ENCODE measurements at regions not wholly inside any gene's neighbourhood (a gene's known extent, or its start where the extent isn't known, plus 50 kb on each side); places are given as distances from the start of the nearest gene placed in this dataset.
"Not testable (repeated sequence)": the region's sequence is repeated elsewhere in the genome, so short reads cannot be mapped to it uniquely, and the experiment has no call there.

DNA sequence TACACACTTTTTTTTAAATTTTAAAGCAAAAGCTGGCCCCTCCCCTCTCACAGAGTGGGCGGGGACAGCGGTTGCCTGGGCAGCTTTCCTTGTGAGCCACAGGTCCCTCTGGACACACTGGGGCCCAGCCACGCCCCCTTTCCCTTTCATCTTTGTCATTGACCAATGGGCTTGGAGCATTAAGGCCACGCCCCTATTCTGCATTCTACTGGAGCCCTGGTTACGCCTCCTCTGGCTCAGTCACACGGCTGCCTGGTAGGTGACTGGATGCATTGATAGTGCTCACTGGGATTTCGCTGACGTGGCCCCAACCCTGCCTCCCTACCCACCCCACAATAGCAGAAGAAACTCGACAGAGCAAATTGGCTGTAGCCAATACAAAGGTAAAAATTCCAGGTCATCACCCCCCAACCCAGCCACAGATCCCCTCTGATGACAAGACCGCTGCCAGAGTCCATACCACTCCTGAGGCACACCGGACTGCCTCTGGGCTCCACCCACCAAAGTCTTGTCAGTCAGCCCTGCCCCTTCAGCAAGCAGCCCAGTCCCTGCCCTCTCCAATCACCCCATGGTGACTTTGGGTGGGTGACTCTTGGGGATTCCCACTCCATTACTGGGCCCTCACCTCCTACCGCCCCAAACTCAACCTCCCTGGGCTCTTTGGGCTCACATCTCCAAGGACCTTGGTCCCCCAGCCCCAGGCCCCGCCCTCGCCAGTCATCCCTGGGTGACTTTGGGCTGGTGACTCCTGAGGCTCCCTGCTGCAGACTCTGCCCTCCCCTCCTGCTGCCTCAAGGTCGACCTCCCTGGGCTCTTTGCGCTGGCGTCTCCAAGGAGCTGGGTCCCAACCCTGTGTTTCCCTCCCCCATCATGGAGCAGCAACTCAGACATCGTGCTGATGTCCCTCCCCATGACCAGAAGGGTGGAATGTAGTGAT is 112.2 kb upstream of the FAN1 start:
- no peaks in the 10 kb centered on the region for H3K4me1 Mint-ChIP-seq (ENCODE audit: low read depth, unreplicated experiment)
- Histone ChIP-seq H3K4me1 (ENCODE audit: insufficient read depth, low read length) (no peaks in the 10 kb centered on the region), H3K27me3 (ENCODE audit: insufficient read depth, low read length) (no peaks in the 10 kb centered on the region), H3K36me3 (ENCODE audit: insufficient read depth, low read length) (no peaks in the 10 kb centered on the region), H3K9ac (ENCODE audit: low read length) (no peak overlapping the region), H3K9me3 (ENCODE audit: insufficient read depth, low read depth, low read length) (no peaks in the 10 kb centered on the region), H3K27ac (ENCODE audit: low read depth, low read length) (no peak overlapping the region), H3K4me2 (ENCODE audit: low read length) (no peak overlapping the region), H2AFZ (ENCODE audit: low read depth, low read length) (no peak overlapping the region), H3K79me2 (ENCODE audit: insufficient read depth, low read length) (no peaks in the 10 kb centered on the region), H3K4me3 (ENCODE audit: insufficient read depth, low read depth, low read length) (no peak overlapping the region), H4K20me1 (ENCODE audit: insufficient read depth, low read length) (no peaks in the 10 kb centered on the region)
- peaks cover 1% of the 10 kb centered on the region for H3K9me3 Mint-ChIP-seq (ENCODE audit: unreplicated experiment)
- no peak for TF ChIP-seq EZH2 (IDR thresholded peaks at IDR 0.05; ENCODE audit: insufficient read depth, low read length)
- TF ChIP-seq, protein P1, sequence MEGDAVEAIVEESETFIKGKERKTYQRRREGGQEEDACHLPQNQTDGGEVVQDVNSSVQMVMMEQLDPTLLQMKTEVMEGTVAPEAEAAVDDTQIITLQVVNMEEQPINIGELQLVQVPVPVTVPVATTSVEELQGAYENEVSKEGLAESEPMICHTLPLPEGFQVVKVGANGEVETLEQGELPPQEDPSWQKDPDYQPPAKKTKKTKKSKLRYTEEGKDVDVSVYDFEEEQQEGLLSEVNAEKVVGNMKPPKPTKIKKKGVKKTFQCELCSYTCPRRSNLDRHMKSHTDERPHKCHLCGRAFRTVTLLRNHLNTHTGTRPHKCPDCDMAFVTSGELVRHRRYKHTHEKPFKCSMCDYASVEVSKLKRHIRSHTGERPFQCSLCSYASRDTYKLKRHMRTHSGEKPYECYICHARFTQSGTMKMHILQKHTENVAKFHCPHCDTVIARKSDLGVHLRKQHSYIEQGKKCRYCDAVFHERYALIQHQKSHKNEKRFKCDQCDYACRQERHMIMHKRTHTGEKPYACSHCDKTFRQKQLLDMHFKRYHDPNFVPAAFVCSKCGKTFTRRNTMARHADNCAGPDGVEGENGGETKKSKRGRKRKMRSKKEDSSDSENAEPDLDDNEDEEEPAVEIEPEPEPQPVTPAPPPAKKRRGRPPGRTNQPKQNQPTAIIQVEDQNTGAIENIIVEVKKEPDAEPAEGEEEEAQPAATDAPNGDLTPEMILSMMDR (IDR thresholded peaks at IDR 0.05; ENCODE audit: insufficient read depth, low read depth, low read length): no peak
- peaks cover 3% of the 10 kb centered on the region for H3K36me3 Mint-ChIP-seq (ENCODE audit: low read depth, unreplicated experiment)
- FAIRE-seq (no peak), DNase-seq (ENCODE audit: low read depth) (no peak)
- no peak overlapping the region for H3K4me3 Mint-ChIP-seq (ENCODE audit: unreplicated experiment)
- no peak overlapping the region for H3K27ac Mint-ChIP-seq (ENCODE audit: unreplicated experiment)
- H3K27me3 Mint-ChIP-seq (ENCODE audit: low read depth, unreplicated experiment): peaks cover 23% of the 10 kb centered on the region

DNA sequence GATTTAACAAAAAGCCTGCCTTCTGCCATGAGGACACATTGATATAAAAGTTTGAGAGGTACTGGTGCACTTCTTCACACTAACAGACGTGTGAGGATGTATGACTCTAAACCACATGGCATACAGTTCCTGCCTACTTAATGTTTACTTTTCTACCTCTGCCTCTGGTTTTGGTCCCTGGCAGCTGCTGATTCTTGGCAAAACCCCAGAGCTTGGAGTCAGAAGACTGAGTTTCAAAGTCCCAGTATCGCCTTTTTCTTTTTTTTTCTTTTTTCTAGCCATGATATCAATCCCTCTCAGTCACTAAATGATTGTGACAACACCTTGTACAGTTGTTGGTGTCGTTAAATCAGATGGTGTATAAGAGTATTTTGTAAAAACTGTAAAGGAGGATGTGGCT is 110.9 kb upstream of the FAN1 start:
- H3K36me3 ChIP-seq (ENCODE audit: insufficient read depth, low read length); H3K27me3 ChIP-seq (ENCODE audit: insufficient read depth, low read length); H3K4me2 ChIP-seq (ENCODE audit: low read length); H3K36me3 Mint-ChIP-seq (ENCODE audit: low read depth, unreplicated experiment); H4K20me1 ChIP-seq (ENCODE audit: insufficient read depth, low read length); H3K9ac ChIP-seq (ENCODE audit: low read length); H3K9me3 Mint-ChIP-seq (ENCODE audit: unreplicated experiment); H3K4me1 ChIP-seq (ENCODE audit: insufficient read depth, low read length); H3K27ac Mint-ChIP-seq (ENCODE audit: unreplicated experiment); H3K27ac ChIP-seq (ENCODE audit: low read depth, low read length); H3K79me2 ChIP-seq (ENCODE audit: insufficient read depth, low read length); H3K9me3 ChIP-seq (ENCODE audit: insufficient read depth, low read depth, low read length); H3K4me3 ChIP-seq (ENCODE audit: insufficient read depth, low read depth, low read length); FAIRE-seq; DNase-seq (ENCODE audit: low read depth); H3K4me3 Mint-ChIP-seq (ENCODE audit: unreplicated experiment); H2AFZ ChIP-seq (ENCODE audit: low read depth, low read length); H3K4me1 Mint-ChIP-seq (ENCODE audit: low read depth, unreplicated experiment): not testable (repeated sequence)
- peaks cover 33% of the 10 kb centered on the region for H3K27me3 Mint-ChIP-seq (ENCODE audit: low read depth, unreplicated experiment)

DNA sequence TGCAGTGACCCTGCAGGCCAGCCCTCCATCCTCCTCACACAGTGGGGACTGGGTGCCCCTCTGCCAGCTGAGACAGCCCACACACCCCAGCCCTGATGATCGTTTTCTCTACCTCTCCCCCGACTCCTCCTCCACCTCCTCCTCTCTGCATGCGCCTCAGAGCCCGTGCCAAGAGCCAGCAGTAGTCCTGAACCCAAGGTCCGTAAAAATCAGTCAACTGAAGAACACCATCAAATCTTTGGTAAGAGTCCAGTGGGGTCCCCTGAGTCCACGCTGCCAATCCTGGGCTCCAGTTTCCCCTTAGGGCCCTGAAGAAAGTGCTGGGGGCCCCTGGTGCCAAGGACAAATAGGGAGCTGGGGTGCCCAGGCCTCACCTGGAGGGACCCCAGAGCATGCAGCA is 109.3 kb upstream of the FAN1 start:
- Histone ChIP-seq H3K79me2 (ENCODE audit: insufficient read depth, low read length) (no peaks in the 10 kb centered on the region), H3K36me3 (ENCODE audit: insufficient read depth, low read length) (no peaks in the 10 kb centered on the region), H3K27ac (ENCODE audit: low read depth, low read length) (no peak overlapping the region), H3K9ac (ENCODE audit: low read length) (no peak overlapping the region), H4K20me1 (ENCODE audit: insufficient read depth, low read length) (no peaks in the 10 kb centered on the region), H3K27me3 (ENCODE audit: insufficient read depth, low read length) (no peaks in the 10 kb centered on the region), H3K9me3 (ENCODE audit: insufficient read depth, low read depth, low read length) (no peaks in the 10 kb centered on the region), H3K4me1 (ENCODE audit: insufficient read depth, low read length) (no peaks in the 10 kb centered on the region), H3K4me2 (ENCODE audit: low read length) (no peak overlapping the region), H3K4me3 (ENCODE audit: insufficient read depth, low read depth, low read length) (no peak overlapping the region), H2AFZ (ENCODE audit: low read depth, low read length) (no peak overlapping the region)
- Mint-ChIP-seq H3K4me1 (ENCODE audit: low read depth, unreplicated experiment) (no peaks in the 10 kb centered on the region), H3K4me3 (ENCODE audit: unreplicated experiment) (no peak overlapping the region), H3K27ac (ENCODE audit: unreplicated experiment) (no peak overlapping the region), H3K27me3 (ENCODE audit: low read depth, unreplicated experiment) (peaks cover 39% of the 10 kb centered on the region), H3K36me3 (ENCODE audit: low read depth, unreplicated experiment) (peaks cover 3% of the 10 kb centered on the region), H3K9me3 (ENCODE audit: unreplicated experiment) (peaks cover 1% of the 10 kb centered on the region)
- no peak for TF ChIP-seq EZH2 (IDR thresholded peaks at IDR 0.05; ENCODE audit: insufficient read depth, low read length)
- TF ChIP-seq, protein P1 (IDR thresholded peaks at IDR 0.05; ENCODE audit: insufficient read depth, low read depth, low read length): no peak
- FAIRE-seq (no peak), DNase-seq (ENCODE audit: low read depth) (no peak)

DNA sequence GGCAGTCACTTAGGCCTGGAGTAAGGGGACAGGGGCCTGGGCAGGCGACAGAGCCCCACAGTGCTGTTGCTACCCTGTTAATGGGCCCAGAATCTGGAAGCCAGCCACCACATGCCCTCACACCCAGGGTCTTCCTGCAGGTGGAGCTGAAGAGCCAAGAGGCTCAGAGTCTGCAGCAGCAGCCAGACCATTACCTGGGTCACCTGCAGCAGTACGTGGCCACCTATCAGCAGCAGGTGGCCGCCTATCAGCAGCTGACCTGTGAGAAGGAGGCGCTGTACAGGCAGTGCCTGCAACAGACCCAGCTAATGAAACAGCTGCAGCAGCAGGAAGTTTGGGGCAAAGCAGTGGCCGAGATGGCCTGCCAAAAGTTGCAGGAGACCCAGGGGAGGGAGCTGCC is 104.2 kb upstream of the FAN1 start:
- not testable (repeated sequence) for H3K9me3 ChIP-seq (ENCODE audit: insufficient read depth, low read depth, low read length); H2AFZ ChIP-seq (ENCODE audit: low read depth, low read length); H3K36me3 ChIP-seq (ENCODE audit: insufficient read depth, low read length); H3K27ac Mint-ChIP-seq (ENCODE audit: unreplicated experiment); H3K27ac ChIP-seq (ENCODE audit: low read depth, low read length); H3K9ac ChIP-seq (ENCODE audit: low read length); H3K4me1 Mint-ChIP-seq (ENCODE audit: low read depth, unreplicated experiment); H3K79me2 ChIP-seq (ENCODE audit: insufficient read depth, low read length); H3K4me3 ChIP-seq (ENCODE audit: insufficient read depth, low read depth, low read length); H3K4me1 ChIP-seq (ENCODE audit: insufficient read depth, low read length); H3K27me3 ChIP-seq (ENCODE audit: insufficient read depth, low read length); DNase-seq (ENCODE audit: low read depth); FAIRE-seq; H3K4me2 ChIP-seq (ENCODE audit: low read length); H4K20me1 ChIP-seq (ENCODE audit: insufficient read depth, low read length); H3K36me3 Mint-ChIP-seq (ENCODE audit: low read depth, unreplicated experiment); H3K4me3 Mint-ChIP-seq (ENCODE audit: unreplicated experiment); H3K9me3 Mint-ChIP-seq (ENCODE audit: unreplicated experiment)
- H3K27me3 Mint-ChIP-seq (ENCODE audit: low read depth, unreplicated experiment): peaks cover 32% of the 10 kb centered on the region
